Calu3 (cell line): ENCODE measurements at regions not wholly inside any gene's neighbourhood (a gene's known extent, or its start where the extent isn't known, plus 50 kb on each side); places are given as distances from the start of the nearest gene placed in this dataset.
"Not testable (repeated sequence)": the region's sequence is repeated elsewhere in the genome, so short reads cannot be mapped to it uniquely, and the experiment has no call there.

Source experiments
- BruUV-seq: library from RNA; stranded (reverse); fragments of 400-500 nt; replicated peaks from 2 replicates; lab custom pipeline; 2021; lab: Mats Ljungman, UMichigan
- CTCF ChIA-PET: fragments of 300-600 bp; sonication (Branson Sonifier 250); formaldehyde crosslinking; loops from one replicate; lab custom pipeline; 2022; ENCODE audit warnings: antibody characterized with exemption; lab: Charles Lee
- DNase-seq: peaks from one replicate; pipeline ENCODE4 v3.0.0; 2022
- H3K27ac Mint-ChIP-seq: one replicate; pipeline ENCODE4 v1.8.0; 2022; ENCODE audit warnings: mixed read lengths; ENCODE audit not compliant: unreplicated experiment
- H3K27me3 Mint-ChIP-seq: one replicate; pipeline ENCODE4 v1.8.0; 2022; ENCODE audit warnings: mixed read lengths; ENCODE audit not compliant: unreplicated experiment
- H3K36me3 Mint-ChIP-seq: one replicate; pipeline ENCODE4 v1.8.0; 2022; ENCODE audit warnings: mild to moderate bottlenecking, moderate library complexity, mixed read lengths; ENCODE audit not compliant: insufficient read depth, unreplicated experiment
- H3K4me1 Mint-ChIP-seq: one replicate; pipeline ENCODE4 v1.8.0; 2022; ENCODE audit warnings: mild to moderate bottlenecking, low read depth, mixed read lengths; ENCODE audit not compliant: unreplicated experiment
- H3K4me3 Mint-ChIP-seq: one replicate; pipeline ENCODE4 v1.8.0; 2022; ENCODE audit warnings: mild to moderate bottlenecking, low read depth, moderate library complexity, mixed read lengths; ENCODE audit not compliant: unreplicated experiment
- H3K9me3 Mint-ChIP-seq: one replicate; pipeline ENCODE4 v1.8.0; 2022; ENCODE audit warnings: low read depth, mixed read lengths; ENCODE audit not compliant: unreplicated experiment
- CTCF ChIP-seq: fragments of 200-600 bp; IDR thresholded peaks from one replicate; pipeline ENCODE4 v1.8.0; 2022; ENCODE audit warnings: antibody characterized with exemption; ENCODE audit not compliant: unreplicated experiment
- intact Hi-C: fragments of 100-400 bp; cut with micrococcal nuclease; formaldehyde crosslinking; loops from one replicate; pipeline ENCODE4 v1.10.0; 2022; ENCODE audit not compliant: unreplicated experiment

- no peaks in the 10 kb centered on the region for H3K9me3 Mint-ChIP-seq
- H3K4me1 Mint-ChIP-seq, result peaks cover 16% of the 10 kb centered on the region
- DNase-seq, result no peak
- BruUV-seq, result no TSS peak
- H3K27me3 Mint-ChIP-seq, result no peaks in the 10 kb centered on the region
- no peak for TF ChIP-seq CTCF
- CTCF ChIA-PET, result no interaction called here
- no peaks in the 10 kb centered on the region for H3K36me3 Mint-ChIP-seq
- no peak overlapping the region for H3K4me3 Mint-ChIP-seq
- H3K27ac Mint-ChIP-seq, result peak overlapping the region; percentile 37
- intact Hi-C loops, result no loop called here
These were observed 219.1 kb upstream of the PKP2 start for GRCh38 chr12:33115716-33116115.

- intact Hi-C loops, result no loop called here
- TF ChIP-seq CTCF, result no peak
- Mint-ChIP-seq H3K27ac (no peak overlapping the region), H3K36me3 (no peaks in the 10 kb centered on the region), H3K4me1 (peaks cover 16% of the 10 kb centered on the region), H3K4me3 (no peak overlapping the region), H3K9me3 (peaks cover 3% of the 10 kb centered on the region), H3K27me3 (no peaks in the 10 kb centered on the region)
- no peak for DNase-seq
- CTCF ChIA-PET, result no interaction called here
- no TSS peak for BruUV-seq
These were observed 215.3 kb upstream of the PKP2 start for GRCh38 chr12:33111850-33112249.

GRCh38 chr12:33107827-33108226, 211.2 kb upstream of the PKP2 start:
- H3K4me1 Mint-ChIP-seq, intact Hi-C loops, H3K9me3 Mint-ChIP-seq, DNase-seq, H3K27me3 Mint-ChIP-seq, BruUV-seq, H3K36me3 Mint-ChIP-seq, H3K4me3 Mint-ChIP-seq, H3K27ac Mint-ChIP-seq, CTCF ChIA-PET: not testable (repeated sequence)

GRCh38 chr12:33093534-33093933, 197.0 kb upstream of the PKP2 start:
- no peak for DNase-seq
- Mint-ChIP-seq H3K4me3 (no peak overlapping the region), H3K27ac (no peak overlapping the region), H3K4me1 (no peaks in the 10 kb centered on the region), H3K36me3 (no peaks in the 10 kb centered on the region), H3K27me3 (no peaks in the 10 kb centered on the region), H3K9me3 (no peaks in the 10 kb centered on the region)
- CTCF ChIA-PET, result no interaction called here
- intact Hi-C loops, result no loop called here
- TF ChIP-seq CTCF, result no peak
- BruUV-seq, result no TSS peak

- H3K9me3 Mint-ChIP-seq, H3K4me3 Mint-ChIP-seq, H3K27me3 Mint-ChIP-seq, H3K27ac Mint-ChIP-seq, H3K36me3 Mint-ChIP-seq, BruUV-seq, CTCF ChIA-PET, DNase-seq: not testable (repeated sequence)
- intact Hi-C loops, result loop anchor here (10.0 kb wide), 1 partner anchor 143 kb away; no protein-coding TSS in a partner anchor
- H3K4me1 Mint-ChIP-seq, result peaks cover 22% of the 10 kb centered on the region
These were observed 191.3 kb upstream of the PKP2 start for GRCh38 chr12:33087876-33088275.

- H3K27me3 Mint-ChIP-seq, H3K9me3 Mint-ChIP-seq, CTCF ChIA-PET, DNase-seq, intact Hi-C loops, H3K36me3 Mint-ChIP-seq, H3K27ac Mint-ChIP-seq, BruUV-seq, H3K4me3 Mint-ChIP-seq: not testable (repeated sequence)
- H3K4me1 Mint-ChIP-seq, result peaks cover 14% of the 10 kb centered on the region
These were observed 179.8 kb upstream of the PKP2 start for GRCh38 chr12:33076401-33076800.

GRCh38 chr12:33075130-33075766, 178.7 kb upstream of the PKP2 start:
- H3K27me3 Mint-ChIP-seq, CTCF ChIA-PET, H3K4me3 Mint-ChIP-seq, intact Hi-C loops, H3K9me3 Mint-ChIP-seq, H3K27ac Mint-ChIP-seq, DNase-seq, H3K36me3 Mint-ChIP-seq, BruUV-seq: not testable (repeated sequence)
- H3K4me1 Mint-ChIP-seq, result peaks cover 14% of the 10 kb centered on the region
